ENCODE measurements at regions not wholly inside any gene's neighbourhood (a gene's known extent, or its start where the extent isn't known, plus 50 kb on each side); places are given as distances from the start of the nearest gene placed in this dataset.

DNA sequence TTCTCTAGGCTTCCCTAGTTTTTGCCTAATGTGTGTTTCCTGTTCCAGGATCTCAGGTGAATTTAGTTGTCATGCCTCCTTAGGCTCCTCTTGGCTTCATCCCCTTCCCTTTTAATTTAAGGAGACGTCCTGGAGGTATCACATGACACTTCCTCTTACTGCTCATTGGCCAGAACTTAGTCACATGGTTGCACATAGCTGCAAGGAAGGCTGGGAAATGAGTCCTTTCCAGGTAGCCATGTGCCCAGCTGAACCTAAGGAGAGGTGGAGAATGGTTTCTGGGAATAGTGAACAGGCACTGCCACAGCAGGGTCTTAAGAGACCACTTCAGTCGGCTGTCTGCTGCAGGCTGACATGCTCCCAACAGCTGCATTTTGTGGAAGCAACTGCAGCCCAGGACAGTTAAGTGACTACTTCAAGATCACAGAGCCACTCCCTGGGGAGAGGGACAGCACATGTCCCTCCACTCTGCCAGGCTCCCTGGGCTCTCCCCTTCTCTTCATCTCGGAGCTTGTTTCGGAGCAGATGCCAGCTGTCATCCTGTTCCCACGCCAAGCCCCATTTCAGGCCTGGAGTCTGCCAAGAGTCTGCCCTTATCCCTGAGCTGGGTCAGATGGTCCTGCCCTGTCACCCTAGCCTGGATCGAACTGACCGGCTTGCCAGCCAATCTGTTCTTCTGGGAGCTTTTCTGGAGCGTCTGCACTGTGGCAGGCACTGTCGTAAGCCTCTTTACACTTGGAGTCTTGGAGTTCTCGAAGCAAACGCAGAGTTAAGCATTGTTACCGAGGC, 81.4 kb upstream of the FOXF1 start:
- no peak for DNase-seq (ENCODE audit: low read depth)

DNA sequence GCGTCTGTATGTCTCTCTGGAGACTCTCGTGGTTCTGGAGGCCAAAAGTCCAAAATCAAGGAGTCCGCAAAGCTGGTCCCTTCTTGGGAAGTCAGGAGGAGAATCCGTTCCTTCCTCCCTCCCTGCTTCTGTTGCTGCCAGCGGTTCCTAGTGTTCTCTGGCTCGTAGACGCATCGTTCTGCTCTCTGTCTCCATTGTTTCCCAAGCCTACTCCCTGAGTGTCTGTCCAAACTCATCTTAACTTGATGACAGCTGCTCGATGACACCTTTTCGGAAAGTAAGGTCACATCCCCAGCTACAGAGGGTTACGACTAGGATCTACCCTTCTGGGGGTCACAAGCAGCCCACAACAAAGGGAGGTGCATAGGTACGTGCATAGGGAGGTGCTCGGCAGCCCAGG, 80.7 kb upstream of the FOXF1 start:
- DNase-seq (ENCODE audit: low read depth): no peak

DNA sequence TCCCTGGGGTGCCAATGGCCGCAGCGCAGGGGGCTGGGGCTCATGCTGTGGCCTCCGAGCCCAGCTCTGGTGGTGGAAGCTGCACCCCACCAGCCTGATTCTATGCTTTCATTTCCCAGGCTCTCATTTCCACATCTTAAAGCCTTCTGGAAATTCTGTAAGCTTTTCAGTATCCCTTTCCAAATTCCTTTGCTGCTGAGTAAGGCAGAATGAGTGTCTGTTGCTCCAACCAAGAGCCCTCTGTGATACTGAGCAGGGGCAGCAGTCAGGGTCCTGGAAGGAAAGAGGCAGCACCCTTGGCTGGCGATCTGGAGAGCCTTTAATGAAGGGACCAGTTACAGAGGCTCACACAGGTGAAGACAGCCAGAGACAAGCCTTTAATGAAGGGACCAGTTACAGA, 79.5 kb upstream of the FOXF1 start:
- no peak for DNase-seq (ENCODE audit: low read depth)

DNA sequence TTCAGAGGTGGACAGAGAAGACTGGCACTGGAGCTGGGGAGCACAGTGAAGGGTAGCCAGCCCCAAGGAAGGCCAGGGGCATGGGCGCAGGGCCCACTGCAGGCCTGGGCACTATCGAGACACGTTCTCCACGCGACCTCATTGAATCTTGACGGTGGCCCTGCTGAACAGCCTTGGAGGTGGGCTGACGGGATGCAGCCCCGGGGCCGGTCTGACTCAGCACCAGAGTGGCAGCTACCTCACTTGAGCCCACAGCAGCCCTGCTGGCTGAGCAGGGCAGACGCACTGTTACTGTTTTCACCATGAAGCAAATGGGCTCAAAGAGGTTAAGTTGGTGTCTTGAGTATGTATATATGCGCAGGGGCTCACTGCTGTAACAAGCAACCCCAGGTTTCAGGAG, 78.8 kb upstream of the FOXF1 start:
- no peak for DNase-seq (ENCODE audit: low read depth)

- no peak for DNase-seq (ENCODE audit: low read depth)
Observed at GRCh38 chr16:86432048-86432447, 78.3 kb upstream of the FOXF1 start.

DNA sequence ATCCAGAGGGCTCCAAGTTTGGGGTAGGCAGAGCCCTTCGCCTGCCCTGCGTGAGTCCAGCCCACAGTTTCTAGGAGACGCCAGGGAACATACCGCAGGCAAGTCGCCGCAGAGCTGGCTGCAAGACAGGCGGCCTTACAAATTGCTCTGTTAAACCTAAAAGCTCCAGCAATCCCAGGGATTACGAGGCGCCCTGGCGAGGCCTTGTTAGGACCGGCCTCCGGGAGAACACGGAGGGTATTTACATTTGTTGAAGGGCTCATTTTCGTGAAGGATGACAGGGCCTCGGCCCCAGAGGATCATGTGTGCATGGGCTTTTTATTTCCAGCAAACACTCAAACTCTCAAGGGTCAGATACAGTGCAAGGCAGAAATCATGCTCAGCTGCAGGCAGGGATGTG, 77.6 kb upstream of the FOXF1 start:
- no peak for DNase-seq (ENCODE audit: low read depth)

- DNase-seq (ENCODE audit: low read depth): no peak
Observed at GRCh38 chr16:86436466-86437185, 73.7 kb upstream of the FOXF1 start.

- DNase-seq (ENCODE audit: low read depth): no peak
Observed at GRCh38 chr16:86437348-86437747, 73.0 kb upstream of the FOXF1 start.

GRCh38 chr16:86442703-86443102, 67.6 kb upstream of the FOXF1 start:
- no peak for DNase-seq (ENCODE audit: low read depth)

DNA sequence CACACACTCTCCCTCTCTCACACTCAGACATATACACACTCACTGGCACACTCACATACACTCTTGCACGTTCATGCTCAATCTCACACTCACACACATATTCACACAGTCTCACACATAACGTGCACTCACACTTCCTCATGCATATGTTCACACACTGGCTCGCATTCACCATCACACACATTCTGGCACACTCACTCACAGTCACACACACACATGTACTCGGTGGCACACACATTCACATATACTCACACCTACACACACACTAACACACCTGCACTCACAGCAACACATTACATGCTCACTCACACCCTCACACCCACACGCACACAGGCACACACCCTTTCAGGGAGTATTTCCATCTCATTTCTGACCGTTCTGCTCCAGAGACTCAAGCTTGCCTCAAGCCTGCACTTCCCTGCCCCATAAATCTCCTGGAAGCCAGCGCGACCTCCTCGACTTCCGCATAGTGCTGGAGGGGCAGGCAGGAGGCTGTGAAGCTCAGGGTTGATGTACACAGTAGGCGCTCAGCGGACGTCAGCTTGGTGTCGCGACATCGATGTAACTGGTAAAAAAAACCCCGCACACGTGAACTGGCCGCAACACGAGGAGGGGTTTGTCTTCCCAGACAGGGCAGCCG, 66.7 kb upstream of the FOXF1 start:
- DNase-seq (ENCODE audit: low read depth): no peak

DNA sequence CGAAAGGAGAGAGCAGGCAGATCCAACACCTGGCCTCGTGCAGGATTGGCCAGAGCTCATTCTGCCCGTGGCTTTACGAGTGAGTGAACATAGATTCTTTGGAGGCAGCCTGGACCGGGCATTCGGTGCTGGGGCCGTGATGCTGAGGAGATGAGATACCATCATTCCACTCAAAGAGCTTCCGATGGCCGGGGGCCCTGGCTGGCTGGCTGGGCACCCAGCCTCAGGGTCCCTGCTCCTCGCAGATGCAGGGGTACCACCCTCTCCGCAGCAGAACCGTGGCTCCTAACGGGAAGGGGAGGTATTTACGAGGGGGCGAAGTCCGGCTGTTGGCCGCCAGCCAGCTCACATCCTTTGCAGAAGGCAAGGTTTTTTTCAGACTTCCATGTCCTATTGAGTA, 66.1 kb upstream of the FOXF1 start:
- DNase-seq (ENCODE audit: low read depth): no peak

- no peak for DNase-seq (ENCODE audit: low read depth)
Observed at GRCh38 chr16:86444661-86445060, 65.7 kb upstream of the FOXF1 start.

DNA sequence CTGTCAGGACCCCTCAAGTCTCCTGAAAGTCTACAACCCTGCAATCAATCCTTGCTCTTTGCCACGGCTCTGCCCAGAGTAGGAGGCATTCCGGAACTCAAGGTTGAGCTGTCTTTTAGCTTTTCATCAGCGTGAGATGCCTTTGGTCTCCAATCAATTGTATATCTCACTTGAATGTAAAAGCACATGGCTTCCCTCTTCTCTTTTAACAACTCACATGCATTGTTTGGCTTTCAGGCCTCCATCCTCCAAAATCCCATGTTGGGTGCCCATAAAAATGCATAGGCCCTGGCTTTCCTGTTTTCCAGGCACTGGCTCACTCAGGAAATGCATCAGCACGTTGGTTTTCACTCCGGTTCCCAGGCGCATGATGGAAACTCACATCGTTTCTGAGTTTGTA, 64.0 kb upstream of the FOXF1 start:
- no peak for DNase-seq (ENCODE audit: low read depth)

DNA sequence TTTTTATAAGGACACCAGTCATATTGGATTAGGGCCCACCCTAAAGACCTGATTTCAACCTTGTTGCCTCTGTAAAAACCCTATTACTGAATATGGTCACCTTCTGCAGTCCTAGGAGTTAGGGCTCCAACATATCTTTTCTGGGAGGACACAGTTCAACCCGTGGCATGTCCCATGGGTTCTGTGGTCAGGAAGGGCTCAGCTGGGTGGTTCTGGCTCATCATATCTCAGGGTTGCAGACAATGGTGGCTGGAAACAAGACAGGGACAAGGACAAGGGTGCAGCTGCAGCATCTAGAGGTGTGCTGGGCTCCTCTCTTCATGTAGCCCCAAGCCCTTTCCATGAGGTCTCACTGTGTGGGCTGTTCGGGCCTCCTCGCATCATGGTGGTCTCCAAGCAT, 63.1 kb upstream of the FOXF1 start:
- no peak for DNase-seq (ENCODE audit: low read depth)

- no peak for DNase-seq (ENCODE audit: low read depth)
Observed at GRCh38 chr16:86448306-86448890, 61.9 kb upstream of the FOXF1 start.

GRCh38 chr16:86449446-86450095, 60.8 kb upstream of the FOXF1 start:
- DNase-seq (ENCODE audit: low read depth): no peak

DNA sequence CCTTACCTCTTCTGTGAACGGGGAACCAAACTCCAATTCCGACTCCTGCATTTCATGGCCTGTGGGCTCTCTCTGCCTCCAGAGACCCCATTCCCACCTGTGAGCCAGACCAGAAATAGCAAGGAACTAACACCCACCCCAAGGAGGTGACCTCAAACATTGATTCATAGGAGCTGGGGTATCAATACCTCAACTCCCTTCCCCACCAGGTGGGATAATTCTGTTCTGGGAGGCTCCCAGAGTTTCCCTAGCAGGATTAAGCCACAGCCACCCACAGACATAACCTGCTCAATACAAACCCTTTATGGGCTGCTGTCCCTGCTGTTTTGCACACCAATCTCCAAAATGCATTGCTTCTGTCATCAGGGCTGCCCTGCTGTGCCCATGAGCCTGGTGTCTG, 59.6 kb upstream of the FOXF1 start:
- DNase-seq (ENCODE audit: low read depth): no peak

- DNase-seq (ENCODE audit: low read depth): peak; percentile 37
Observed at GRCh38 chr16:86452451-86452850, 57.9 kb upstream of the FOXF1 start.

- peak; percentile 19 for DNase-seq (ENCODE audit: low read depth)
Observed at GRCh38 chr16:86455116-86455515, 55.2 kb upstream of the FOXF1 start.

- DNase-seq (ENCODE audit: low read depth): no peak
Observed at GRCh38 chr16:86455640-86456039, 54.7 kb upstream of the FOXF1 start.

DNA sequence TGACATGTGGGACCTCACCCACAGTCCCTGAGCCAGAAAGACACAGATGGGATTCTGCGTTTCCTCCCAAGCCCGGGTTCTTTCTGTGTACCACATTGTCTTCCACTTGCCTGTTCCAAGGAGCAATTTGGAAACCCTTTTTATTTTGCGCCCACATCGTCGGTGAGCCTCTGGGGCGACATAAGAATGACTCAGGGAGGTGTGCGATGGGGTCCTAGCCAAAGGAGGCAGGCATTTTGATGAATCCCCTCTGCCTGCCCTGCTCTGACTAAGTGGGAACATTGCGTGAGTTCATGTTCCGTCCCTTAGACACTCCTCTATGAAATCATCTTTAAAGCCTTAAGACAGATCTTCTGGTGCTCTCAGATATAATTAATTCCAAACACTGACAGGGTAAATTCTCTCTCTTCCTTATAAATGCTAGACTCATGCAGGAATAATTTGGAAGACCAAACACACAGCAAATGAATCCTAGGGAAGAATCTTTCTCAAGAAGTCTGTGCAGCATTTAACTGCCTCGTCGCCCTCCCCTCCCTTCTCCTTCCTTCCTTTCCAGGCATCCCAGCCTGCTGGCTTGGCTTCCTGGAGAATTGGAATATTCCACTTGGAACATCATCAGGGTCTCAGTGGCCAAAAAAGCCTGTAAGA, 52.7 kb upstream of the FOXF1 start:
- DNase-seq (ENCODE audit: low read depth): no peak
